CD14-positive monocyte (primary cell): ENCODE measurements at regions not wholly inside any gene's neighbourhood (a gene's known extent, or its start where the extent isn't known, plus 50 kb on each side); places are given as distances from the start of the nearest gene placed in this dataset.

ENCODE experiments used
- DNase-seq, 3 donors: peaks; one replicate each; pipeline ENCODE4 v3.0.0-alpha.2; 2011 to 2022
- H2AFZ ChIP-seq: 2 replicates; pipeline ENCODE4 v1.6.0; 2012; ENCODE audit warnings: mild to moderate bottlenecking, low read depth, low read length, inconsistent platforms; ENCODE audit not compliant: insufficient read depth, poor library complexity, severe bottlenecking
- H3K27ac ChIP-seq, 2 donors: 1 replicate in 1 of 2; 2 replicates in 1 of 2; pipeline ENCODE4 v1.5.1; 2012 to 2013; ENCODE audit warnings: low read length in 2 of 2, control low read depth in 1 of 2, inconsistent platforms in 1 of 2, low read depth in 1 of 2, mild to moderate bottlenecking in 1 of 2
- H3K27me3 ChIP-seq, 2 donors: one replicate each; pipeline versions ENCODE4 v1.6.0 to v1.6.1; 2011 to 2013; ENCODE audit warnings: low read length in 2 of 2; ENCODE audit not compliant: control insufficient read depth in 2 of 2, insufficient read depth in 2 of 2
- H3K36me3 ChIP-seq, 2 donors: replicated peaks in 1 of 2; 1 replicate in 1 of 2; 2 replicates in 1 of 2; pipeline versions ENCODE4 v1.5.1 to v1.6.1; 2012 to 2013; ENCODE audit warnings: low read length in 2 of 2, control low read depth in 1 of 2, inconsistent platforms in 1 of 2, mild to moderate bottlenecking in 1 of 2; ENCODE audit not compliant: insufficient read depth in 2 of 2, control insufficient read depth in 1 of 2
- H3K4me1 ChIP-seq, 2 donors: 1 replicate in 1 of 2; 2 replicates in 1 of 2; pipeline versions ENCODE4 v1.5.1 to v1.6.1; 2012 to 2013; ENCODE audit warnings: low read length in 2 of 2, control low read depth in 1 of 2, inconsistent platforms in 1 of 2, mild to moderate bottlenecking in 1 of 2, moderate library complexity in 1 of 2; ENCODE audit not compliant: insufficient read depth in 2 of 2, control insufficient read depth in 1 of 2
- H3K4me2 ChIP-seq: replicated peaks from 2 replicates; pipeline ENCODE3; 2012; ENCODE audit warnings: low read length, moderate library complexity, mild to moderate bottlenecking; ENCODE audit not compliant: poor library complexity, severe bottlenecking; ENCODE audit errors: extremely low read depth
- H3K4me3 ChIP-seq, 3 experiments: fragments of 200-600 bp in 1 of 3; sonication (generic) in 1 of 3; replicated peaks in 1 of 3; 1 replicate in 2 of 3; 2 replicates in 1 of 3; pipeline ENCODE4 v1.5.1; 2011 to 2013; ENCODE audit warnings: low read length in 3 of 3, mild to moderate bottlenecking in 3 of 3, control low read depth in 2 of 3, low read depth in 2 of 3, inconsistent platforms in 1 of 3, moderate library complexity in 1 of 3
- H3K79me2 ChIP-seq: 2 replicates; pipeline ENCODE4 v1.6.0; 2012; ENCODE audit warnings: mild to moderate bottlenecking, control low read depth, inconsistent platforms, low read length, moderate library complexity; ENCODE audit not compliant: insufficient read depth
- H3K9ac ChIP-seq: 2 replicates; pipeline ENCODE4 v1.6.0; 2017; ENCODE audit warnings: low read length, mild to moderate bottlenecking; ENCODE audit not compliant: insufficient read depth, poor library complexity, severe bottlenecking
- H3K9me3 ChIP-seq, 2 donors: replicated peaks in 1 of 2; 1 replicate in 1 of 2; 2 replicates in 1 of 2; pipeline versions ENCODE4 v1.5.1 to v1.6.1; 2012 to 2013; ENCODE audit warnings: low read length in 2 of 2, control low read depth in 1 of 2; ENCODE audit not compliant: control insufficient read depth in 1 of 2, insufficient read depth in 1 of 2
- H4K20me1 ChIP-seq: 2 replicates; pipeline ENCODE4 v1.6.0; 2012; ENCODE audit warnings: mild to moderate bottlenecking, low read length, control low read depth, moderate library complexity; ENCODE audit not compliant: insufficient read depth
- H3K27ac Mint-ChIP-seq, 7 donors: one replicate each; pipeline ENCODE4 v1.8.0; 2020; ENCODE audit warnings: mild to moderate bottlenecking in 7 of 7, mixed read lengths in 7 of 7, moderate library complexity in 6 of 7, inconsistent platforms in 2 of 7
- H3K27me3 Mint-ChIP-seq, 3 donors: one replicate each; pipeline ENCODE4 v1.8.0; 2021 to 2022; ENCODE audit warnings: low read depth in 3 of 3, mild to moderate bottlenecking in 3 of 3, mixed read lengths in 3 of 3, moderate library complexity in 3 of 3, inconsistent platforms in 1 of 3
- H3K36me3 Mint-ChIP-seq, 2 donors: one replicate each; pipeline ENCODE4 v1.8.0; 2020; ENCODE audit warnings: mixed read lengths in 2 of 2, inconsistent platforms in 1 of 2, mild to moderate bottlenecking in 1 of 2
- H3K4me1 Mint-ChIP-seq: one replicate; pipeline ENCODE4 v1.8.0; 2020; ENCODE audit warnings: mild to moderate bottlenecking, mixed read lengths
- H3K4me3 Mint-ChIP-seq, 2 donors: one replicate each; pipeline ENCODE4 v1.8.0; 2020; ENCODE audit warnings: mild to moderate bottlenecking in 2 of 2, mixed read lengths in 2 of 2, moderate library complexity in 1 of 2
- H3K9me3 Mint-ChIP-seq, 7 donors: one replicate each; pipeline ENCODE4 v1.8.0; 2020 to 2022; ENCODE audit warnings: mixed read lengths in 7 of 7, mild to moderate bottlenecking in 6 of 7, moderate library complexity in 6 of 7, inconsistent platforms in 2 of 7
- WGBS: methylation state at CpG from one replicate; pipeline ENCODE4 v1.1.5; 2013; ENCODE audit warnings: missing lambda C conversion rate; ENCODE audit not compliant: insufficient coverage; 5-methylcytosine and 5-hydroxymethylcytosine counted together
- intact Hi-C, 2 donors: fragments of 100-400 bp; cut with micrococcal nuclease; formaldehyde crosslinking; loops; one replicate each; pipeline versions ENCODE4 v1.15.0 to v1.15.1; 2023
- TF ChIP-seq, protein P1 (sequence below): fragments of 200-600 bp; IDR thresholded peaks from one replicate; pipeline ENCODE4 v1.8.0; 2022; ENCODE audit warnings: antibody characterized with exemption, mild to moderate bottlenecking

DNA sequence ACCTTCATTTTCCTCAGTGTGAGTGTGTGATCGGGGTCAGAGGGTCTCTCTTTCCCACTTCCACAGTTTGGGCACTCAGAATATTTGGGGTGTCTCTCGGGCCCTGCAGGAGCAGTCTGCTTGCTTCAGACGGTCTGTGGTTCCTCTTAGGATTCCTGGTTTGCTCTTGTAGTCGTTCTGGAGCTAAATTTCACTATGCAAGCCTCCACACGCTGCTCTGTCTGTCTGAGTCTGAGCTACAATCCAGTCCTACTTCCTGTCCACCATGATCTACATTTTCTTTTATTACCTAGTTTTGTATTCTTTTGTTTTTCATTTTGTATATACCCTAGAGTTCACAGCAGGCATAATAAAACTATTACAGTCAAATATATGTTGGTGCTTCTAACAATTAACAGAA lies 1967.3 kb upstream of the NUDT12 start:
- Mint-ChIP-seq H3K4me3 (no peak overlapping the region), H3K9me3 (peaks cover 0 to 25% (median 9%) of the 10 kb centered on the region in 7 donors), H3K27ac (no peak overlapping the region), H3K27me3 (no peaks in the 10 kb centered on the region), H3K36me3 (no peaks in the 10 kb centered on the region), H3K4me1 (no peaks in the 10 kb centered on the region)
- Histone ChIP-seq H4K20me1 (no peaks in the 10 kb centered on the region), H3K27me3 (no peaks in the 10 kb centered on the region), H3K27ac (no peak overlapping the region), H2AFZ (no peak overlapping the region), H3K4me2 (no peak overlapping the region), H3K36me3 (no peaks in the 10 kb centered on the region), H3K4me3 (no peak overlapping the region), H3K9me3 (peaks cover 14 to 18% of the 10 kb centered on the region in 2 donors), H3K4me1 (no peaks in the 10 kb centered on the region), H3K9ac (no peak overlapping the region), H3K79me2 (no peaks in the 10 kb centered on the region)
- DNase-seq, result no peak
- WGBS, result 66% methylated on average over 3 of the region's 5 CpGs
- TF ChIP-seq, protein P1, sequence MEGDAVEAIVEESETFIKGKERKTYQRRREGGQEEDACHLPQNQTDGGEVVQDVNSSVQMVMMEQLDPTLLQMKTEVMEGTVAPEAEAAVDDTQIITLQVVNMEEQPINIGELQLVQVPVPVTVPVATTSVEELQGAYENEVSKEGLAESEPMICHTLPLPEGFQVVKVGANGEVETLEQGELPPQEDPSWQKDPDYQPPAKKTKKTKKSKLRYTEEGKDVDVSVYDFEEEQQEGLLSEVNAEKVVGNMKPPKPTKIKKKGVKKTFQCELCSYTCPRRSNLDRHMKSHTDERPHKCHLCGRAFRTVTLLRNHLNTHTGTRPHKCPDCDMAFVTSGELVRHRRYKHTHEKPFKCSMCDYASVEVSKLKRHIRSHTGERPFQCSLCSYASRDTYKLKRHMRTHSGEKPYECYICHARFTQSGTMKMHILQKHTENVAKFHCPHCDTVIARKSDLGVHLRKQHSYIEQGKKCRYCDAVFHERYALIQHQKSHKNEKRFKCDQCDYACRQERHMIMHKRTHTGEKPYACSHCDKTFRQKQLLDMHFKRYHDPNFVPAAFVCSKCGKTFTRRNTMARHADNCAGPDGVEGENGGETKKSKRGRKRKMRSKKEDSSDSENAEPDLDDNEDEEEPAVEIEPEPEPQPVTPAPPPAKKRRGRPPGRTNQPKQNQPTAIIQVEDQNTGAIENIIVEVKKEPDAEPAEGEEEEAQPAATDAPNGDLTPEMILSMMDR, result no peak
- intact Hi-C loops, result no loop called here

DNA sequence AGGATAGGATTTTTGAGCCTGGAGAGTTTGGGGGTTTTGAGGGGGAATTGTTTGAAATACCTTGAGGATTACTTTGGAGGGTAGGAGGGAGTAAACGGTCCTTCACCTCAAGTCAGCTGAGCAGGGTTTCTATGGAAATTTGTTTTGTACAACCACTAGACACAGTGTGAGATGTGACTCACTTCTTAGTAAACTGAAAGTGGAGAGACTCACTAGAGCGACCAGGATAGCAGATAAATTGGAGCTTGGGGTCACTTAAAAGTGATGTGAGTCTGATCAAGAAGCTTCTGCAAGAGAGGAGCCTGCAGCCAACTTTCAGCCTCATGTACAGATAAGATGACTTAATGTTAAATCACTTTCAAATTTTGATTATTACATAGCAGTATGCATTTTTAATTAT lies 1945.9 kb upstream of the NUDT12 start:
- H2AFZ ChIP-seq, result no peak overlapping the region
- WGBS, result 100% methylated on average over 1 of the region's 2 CpGs

More for the DNA sequence above, 1945.9 kb upstream of the NUDT12 start:
- Histone ChIP-seq H3K4me1 (no peaks in the 10 kb centered on the region), H3K27me3 (no peaks in the 10 kb centered on the region), H3K4me3 (no peak overlapping the region), H3K79me2 (no peaks in the 10 kb centered on the region), H3K4me2 (no peak overlapping the region), H3K27ac (no peak overlapping the region), H3K9ac (no peak overlapping the region), H4K20me1 (no peaks in the 10 kb centered on the region), H3K36me3 (no peaks in the 10 kb centered on the region), H3K9me3 (no peaks in the 10 kb centered on the region)
- no peak overlapping the region for H3K4me3 Mint-ChIP-seq
- TF ChIP-seq, protein P1, result no peak
- H3K27ac Mint-ChIP-seq, result no peak overlapping the region
- peaks cover 0 to 7% (median 1%) of the 10 kb centered on the region in 7 donors for H3K9me3 Mint-ChIP-seq
- no peak for DNase-seq
- H3K4me1 Mint-ChIP-seq, result no peaks in the 10 kb centered on the region
- intact Hi-C loops, result no loop called here
- H3K27me3 Mint-ChIP-seq, result peaks cover 0 to 1% (median 0%) of the 10 kb centered on the region in 3 donors
- no peaks in the 10 kb centered on the region for H3K36me3 Mint-ChIP-seq
